GM20000 (cell line): ENCODE measurements at regions not wholly inside any gene's neighbourhood (a gene's known extent, or its start where the extent isn't known, plus 50 kb on each side); places are given as distances from the start of the nearest gene placed in this dataset.
"Not testable (repeated sequence)": the region's sequence is repeated elsewhere in the genome, so short reads cannot be mapped to it uniquely, and the experiment has no call there.

Experiments
- DNase-seq: peaks from one replicate; pipeline ENCODE4 v3.0.0; 2012; ENCODE audit warnings: low spot score
- TF ChIP-seq, protein P1 (sequence below): IDR thresholded peaks from 2 replicates; pipeline ENCODE4 v1.5.1; 2012; ENCODE audit warnings: mild to moderate bottlenecking, control low read depth; ENCODE audit errors: extremely low read depth, missing control alignments

DNA sequence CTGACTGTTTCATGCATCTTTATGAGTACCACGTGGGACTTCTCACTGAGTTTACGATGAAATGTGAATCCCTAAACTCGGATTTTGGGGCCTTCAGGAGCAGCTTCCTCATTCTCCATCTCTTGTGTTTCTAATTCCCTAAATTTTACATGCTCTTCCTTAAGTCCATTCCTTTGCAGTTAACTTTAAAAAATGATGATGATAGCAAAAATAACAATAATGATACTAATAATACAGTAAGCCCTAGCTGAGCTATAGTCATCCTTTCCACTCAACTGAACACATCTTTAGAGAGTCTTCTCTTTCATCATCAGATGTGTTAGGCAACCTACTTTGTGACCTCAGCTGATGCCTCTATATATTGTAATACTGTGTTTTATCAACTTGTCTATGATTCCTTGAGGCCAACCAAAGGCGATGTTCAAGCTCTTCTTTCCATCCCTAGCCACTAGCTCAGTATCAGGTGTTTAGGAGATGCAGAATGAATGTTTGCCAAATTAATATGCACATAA is 1196.4 kb downstream of the VRK1 start:
- TF ChIP-seq, protein P1, sequence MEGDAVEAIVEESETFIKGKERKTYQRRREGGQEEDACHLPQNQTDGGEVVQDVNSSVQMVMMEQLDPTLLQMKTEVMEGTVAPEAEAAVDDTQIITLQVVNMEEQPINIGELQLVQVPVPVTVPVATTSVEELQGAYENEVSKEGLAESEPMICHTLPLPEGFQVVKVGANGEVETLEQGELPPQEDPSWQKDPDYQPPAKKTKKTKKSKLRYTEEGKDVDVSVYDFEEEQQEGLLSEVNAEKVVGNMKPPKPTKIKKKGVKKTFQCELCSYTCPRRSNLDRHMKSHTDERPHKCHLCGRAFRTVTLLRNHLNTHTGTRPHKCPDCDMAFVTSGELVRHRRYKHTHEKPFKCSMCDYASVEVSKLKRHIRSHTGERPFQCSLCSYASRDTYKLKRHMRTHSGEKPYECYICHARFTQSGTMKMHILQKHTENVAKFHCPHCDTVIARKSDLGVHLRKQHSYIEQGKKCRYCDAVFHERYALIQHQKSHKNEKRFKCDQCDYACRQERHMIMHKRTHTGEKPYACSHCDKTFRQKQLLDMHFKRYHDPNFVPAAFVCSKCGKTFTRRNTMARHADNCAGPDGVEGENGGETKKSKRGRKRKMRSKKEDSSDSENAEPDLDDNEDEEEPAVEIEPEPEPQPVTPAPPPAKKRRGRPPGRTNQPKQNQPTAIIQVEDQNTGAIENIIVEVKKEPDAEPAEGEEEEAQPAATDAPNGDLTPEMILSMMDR, result no peak
- DNase-seq, result no peak

DNA sequence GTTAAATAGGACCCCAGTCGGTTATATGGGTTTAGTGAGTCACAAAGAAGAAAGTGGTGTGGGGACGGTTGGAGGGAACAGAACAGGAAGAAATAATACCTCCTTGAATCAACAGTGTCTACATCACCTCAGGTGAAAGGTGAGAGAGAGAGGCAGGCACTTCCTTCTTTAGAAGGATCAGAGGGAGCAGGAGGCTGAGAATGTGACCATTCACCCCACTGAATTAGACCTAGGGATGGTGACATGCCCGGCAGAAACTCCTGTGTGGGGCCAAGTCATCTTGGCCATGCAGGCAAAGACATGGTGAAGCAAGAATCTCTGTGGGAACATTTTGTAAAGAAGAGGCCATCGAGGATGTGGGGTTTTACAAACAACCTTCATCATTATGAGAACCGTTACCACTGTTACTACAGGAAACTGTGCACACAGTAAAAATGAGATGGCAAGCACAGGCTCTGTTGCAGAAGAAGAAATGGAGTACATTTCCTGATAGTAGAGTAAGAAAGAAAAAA is 1196.9 kb downstream of the VRK1 start:
- TF ChIP-seq, protein P1, result no peak
- no peak for DNase-seq

DNA sequence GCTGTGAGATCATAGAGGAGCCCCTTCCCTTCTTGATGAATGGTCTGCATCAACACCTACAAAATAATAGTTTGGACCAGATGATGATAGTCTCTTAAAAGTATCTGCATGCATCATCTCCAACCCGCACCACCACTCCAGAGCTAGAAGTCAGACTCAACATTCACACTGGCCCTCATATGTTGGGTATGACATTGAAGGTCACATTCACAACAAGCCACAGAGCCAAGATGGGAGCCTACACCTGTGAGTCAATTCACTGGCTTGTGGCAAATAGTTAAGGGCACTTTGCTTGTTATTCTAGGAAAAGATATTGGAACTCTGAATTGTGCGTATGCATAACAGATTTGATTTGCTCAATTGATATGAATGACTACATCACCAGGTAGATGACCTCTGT is 1197.9 kb downstream of the VRK1 start:
- TF ChIP-seq, protein P1, result no peak
- DNase-seq, result no peak

DNA sequence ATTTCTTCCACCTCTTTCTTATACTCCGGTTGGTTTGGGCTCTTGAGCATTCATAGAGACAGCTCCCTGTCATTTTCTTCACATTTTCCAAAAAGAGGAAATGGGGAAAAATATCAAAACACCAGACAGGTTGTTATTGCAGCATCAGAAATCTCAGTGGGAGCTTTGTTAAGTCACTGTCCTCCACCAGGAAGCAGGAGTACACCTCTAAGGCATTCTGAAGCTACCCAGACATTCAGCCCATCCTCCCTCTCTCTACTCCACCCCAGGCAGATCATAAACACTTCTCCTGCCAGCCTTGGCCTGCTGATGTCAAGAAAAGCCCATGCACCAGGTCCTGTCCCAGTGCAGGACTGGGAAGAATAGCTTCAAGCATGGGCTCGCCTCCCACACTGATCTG is 1198.3 kb downstream of the VRK1 start:
- DNase-seq, result no peak
- TF ChIP-seq, protein P1, result no peak

DNA sequence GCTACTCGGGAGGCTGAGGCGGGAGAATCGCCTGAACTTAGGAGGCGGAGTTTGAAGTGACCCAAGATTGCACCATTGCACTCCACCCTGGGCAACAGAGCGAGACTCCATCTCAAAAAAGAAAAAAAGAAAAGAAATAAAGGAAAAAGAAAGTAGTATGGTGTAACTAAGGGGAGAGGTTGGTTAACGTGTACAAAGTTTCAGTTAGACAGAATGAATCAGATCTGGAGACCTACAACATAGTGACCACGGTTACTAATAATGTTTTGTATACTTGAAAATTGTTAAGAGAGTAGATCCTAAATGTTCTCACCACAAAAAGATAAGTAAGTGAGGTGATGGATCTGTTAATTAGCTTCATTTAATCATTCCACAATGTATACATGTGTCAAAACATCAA is 1208.8 kb downstream of the VRK1 start:
- TF ChIP-seq, protein P1, result no peak
- no peak for DNase-seq

DNA sequence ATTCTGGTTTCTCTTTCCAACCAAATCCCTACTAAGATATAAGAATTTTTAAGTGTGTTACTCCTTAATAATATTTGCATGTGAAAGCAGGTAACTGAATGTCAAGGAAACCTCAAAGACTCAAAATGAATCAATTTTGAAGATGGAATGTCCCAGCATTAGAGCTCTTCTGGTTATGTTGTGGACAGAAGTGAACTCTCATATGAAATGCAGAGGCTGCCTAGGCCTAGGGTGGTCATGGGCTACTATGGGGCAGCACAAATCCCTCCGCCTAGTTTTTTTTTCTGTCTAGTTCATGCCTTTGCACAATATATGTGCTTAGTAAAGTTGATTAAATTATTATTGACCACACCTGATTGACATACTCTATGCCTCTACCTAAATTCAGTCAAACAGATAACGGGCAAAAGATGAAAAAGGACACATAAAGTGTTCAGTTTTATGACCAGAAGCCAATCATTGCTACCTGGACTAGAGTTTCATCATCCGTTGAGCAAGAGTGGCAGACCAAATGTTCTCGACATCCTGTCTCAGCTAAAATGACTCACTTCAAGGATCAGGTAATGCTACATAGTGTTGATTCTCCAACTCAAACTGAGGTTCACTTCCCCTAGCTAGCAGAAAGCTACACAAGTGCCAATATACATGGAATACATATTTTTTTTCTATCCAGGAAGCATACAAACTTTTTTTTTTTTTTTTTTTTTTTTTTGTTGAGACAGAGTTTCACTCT is 1211.4 kb downstream of the VRK1 start:
- TF ChIP-seq, protein P1, result no peak

DNA sequence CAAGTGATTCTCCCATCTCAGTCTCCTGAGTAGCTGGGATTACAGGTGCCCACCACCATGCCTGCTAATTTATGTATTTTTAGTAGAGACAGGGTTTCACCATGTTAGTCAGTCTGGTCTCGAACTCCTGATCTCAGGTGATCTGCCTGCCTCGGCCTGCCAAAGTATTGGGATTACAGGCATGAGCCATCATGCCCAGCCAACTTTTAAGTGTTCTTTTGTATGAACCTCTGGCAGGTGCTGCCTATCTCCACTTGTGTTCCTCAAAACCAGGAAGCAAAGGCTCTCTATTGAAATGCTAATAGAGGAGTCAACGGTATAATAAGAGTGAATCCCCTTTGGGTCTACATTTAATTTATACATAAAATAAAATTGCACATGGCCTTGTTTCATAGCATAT is 1212.0 kb downstream of the VRK1 start:
- not testable (repeated sequence) for DNase-seq

More for the DNA sequence above, 1211.4 kb downstream of the VRK1 start:
- DNase-seq, result no peak

DNA sequence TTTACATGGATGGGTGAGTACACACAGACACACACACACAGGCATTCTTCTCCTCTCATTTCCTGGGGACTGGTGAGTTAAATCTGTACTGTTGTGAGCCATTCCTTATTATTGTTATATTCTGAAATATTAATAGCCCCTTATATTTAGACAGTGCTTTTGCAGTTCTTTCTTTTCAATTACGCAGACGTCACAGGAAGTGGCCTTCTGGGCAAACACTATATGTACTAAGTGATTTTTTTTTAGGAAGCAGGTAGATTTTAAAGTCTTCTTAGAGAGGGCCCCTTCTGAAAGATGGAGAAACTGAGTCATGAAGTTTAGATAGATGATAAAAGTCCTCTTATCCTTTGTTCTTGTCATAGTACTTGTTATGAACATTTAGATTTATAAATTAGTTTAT is 1213.6 kb downstream of the VRK1 start:
- TF ChIP-seq, protein P1, result no peak
- no peak for DNase-seq
